NOMO-1 (cell line): ENCODE measurements at regions not wholly inside any gene's neighbourhood (a gene's known extent, or its start where the extent isn't known, plus 50 kb on each side); places are given as distances from the start of the nearest gene placed in this dataset.
"Not testable (repeated sequence)": the region's sequence is repeated elsewhere in the genome, so short reads cannot be mapped to it uniquely, and the experiment has no call there.

ENCODE experiments used
- DNase-seq, 2 experiments: peaks; one replicate each; lab custom pipeline; 2025; ENCODE audit not compliant: unreplicated experiment in 2 of 2; lab: John Stamatoyannopoulos, UW

- not testable (repeated sequence) for DNase-seq
Measured at GRCh38 chr1:14177866-14178265, 420.6 kb upstream of the KAZN start.

- DNase-seq: no peak
Measured at GRCh38 chr1:14180738-14181137, 417.7 kb upstream of the KAZN start.

GRCh38 chr1:14181191-14181795 lies 417.2 kb upstream of the KAZN start:
- DNase-seq: no peak

GRCh38 chr1:14182856-14183255 lies 415.6 kb upstream of the KAZN start:
- no peak for DNase-seq

- no peak for DNase-seq
Measured at GRCh38 chr1:14183329-14183728, 415.2 kb upstream of the KAZN start.

- no peak for DNase-seq
Measured at GRCh38 chr1:14184454-14184853, 414.0 kb upstream of the KAZN start.

- DNase-seq: no peak
Measured at GRCh38 chr1:14189381-14189780, 409.1 kb upstream of the KAZN start.

- no peak for DNase-seq
Measured at GRCh38 chr1:14190508-14190907, 408.0 kb upstream of the KAZN start.

- DNase-seq: no peak
Measured at GRCh38 chr1:14194511-14194910, 404.0 kb upstream of the KAZN start.

GRCh38 chr1:14205066-14205465 lies 393.4 kb upstream of the KAZN start:
- DNase-seq: no peak

- no peak for DNase-seq
Measured at GRCh38 chr1:14215151-14215550, 383.3 kb upstream of the KAZN start.

GRCh38 chr1:14217384-14217783 lies 381.1 kb upstream of the KAZN start:
- no peak for DNase-seq

GRCh38 chr1:14220324-14220723 lies 378.2 kb upstream of the KAZN start:
- DNase-seq: no peak

- no peak for DNase-seq
Measured at GRCh38 chr1:14220811-14221210, 377.7 kb upstream of the KAZN start.

- no peak for DNase-seq
Measured at GRCh38 chr1:14222086-14222485, 376.4 kb upstream of the KAZN start.

GRCh38 chr1:14228677-14229076 lies 369.8 kb upstream of the KAZN start:
- DNase-seq: no peak

- no peak for DNase-seq
Measured at GRCh38 chr1:14233510-14233909, 365.0 kb upstream of the KAZN start.

- DNase-seq: no peak
Measured at GRCh38 chr1:14236097-14236496, 362.4 kb upstream of the KAZN start.

- no peak for DNase-seq
Measured at GRCh38 chr1:14238472-14239307, 359.8 kb upstream of the KAZN start.

GRCh38 chr1:14240265-14240664 lies 358.2 kb upstream of the KAZN start:
- no peak for DNase-seq

- DNase-seq: no peak
Measured at GRCh38 chr1:14242123-14242522, 356.4 kb upstream of the KAZN start.

- DNase-seq: no peak
Measured at GRCh38 chr1:14242870-14243269, 355.6 kb upstream of the KAZN start.
